Breast epithelium (tissue), 3 donors: ENCODE measurements at regions not wholly inside any gene's neighbourhood (a gene's known extent, or its start where the extent isn't known, plus 50 kb on each side); places are given as distances from the start of the nearest gene placed in this dataset.

Source experiments
- POLR2A ChIP-seq: fragments of 450-650 bp; IDR thresholded peaks from one replicate; pipeline ENCODE4 v1.6.1; 2016; ENCODE audit warnings: antibody characterized with exemption, mild to moderate bottlenecking, moderate library complexity
- POLR2AphosphoS5 ChIP-seq, 3 donors: sonication (generic); formaldehyde crosslinking; IDR thresholded peaks; one replicate each; pipeline ENCODE4 v1.6.1; 2017; ENCODE audit warnings: antibody characterized with exemption in 3 of 3
- TF ChIP-seq, protein P1 (sequence below), 3 donors: fragments of 450-650 bp; IDR thresholded peaks; one replicate each; pipeline ENCODE4 v1.5.1; 2016 to 2017; ENCODE audit warnings: antibody characterized with exemption in 3 of 3, mild to moderate bottlenecking in 3 of 3, moderate library complexity in 3 of 3

GRCh38 chr2:11967946-11968465 lies 221.6 kb downstream of the LPIN1 start:
- TF ChIP-seq, protein P1, sequence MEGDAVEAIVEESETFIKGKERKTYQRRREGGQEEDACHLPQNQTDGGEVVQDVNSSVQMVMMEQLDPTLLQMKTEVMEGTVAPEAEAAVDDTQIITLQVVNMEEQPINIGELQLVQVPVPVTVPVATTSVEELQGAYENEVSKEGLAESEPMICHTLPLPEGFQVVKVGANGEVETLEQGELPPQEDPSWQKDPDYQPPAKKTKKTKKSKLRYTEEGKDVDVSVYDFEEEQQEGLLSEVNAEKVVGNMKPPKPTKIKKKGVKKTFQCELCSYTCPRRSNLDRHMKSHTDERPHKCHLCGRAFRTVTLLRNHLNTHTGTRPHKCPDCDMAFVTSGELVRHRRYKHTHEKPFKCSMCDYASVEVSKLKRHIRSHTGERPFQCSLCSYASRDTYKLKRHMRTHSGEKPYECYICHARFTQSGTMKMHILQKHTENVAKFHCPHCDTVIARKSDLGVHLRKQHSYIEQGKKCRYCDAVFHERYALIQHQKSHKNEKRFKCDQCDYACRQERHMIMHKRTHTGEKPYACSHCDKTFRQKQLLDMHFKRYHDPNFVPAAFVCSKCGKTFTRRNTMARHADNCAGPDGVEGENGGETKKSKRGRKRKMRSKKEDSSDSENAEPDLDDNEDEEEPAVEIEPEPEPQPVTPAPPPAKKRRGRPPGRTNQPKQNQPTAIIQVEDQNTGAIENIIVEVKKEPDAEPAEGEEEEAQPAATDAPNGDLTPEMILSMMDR (IDR thresholded peaks at IDR 0.05), result no peak
- TF ChIP-seq POLR2A, result no peak
- no peak for TF ChIP-seq POLR2AphosphoS5 (IDR thresholded peaks at IDR 0.05)
